NCI-H510A (cell line): ENCODE measurements at regions not wholly inside any gene's neighbourhood (a gene's known extent, or its start where the extent isn't known, plus 50 kb on each side); places are given as distances from the start of the nearest gene placed in this dataset.
"Not testable (repeated sequence)": the region's sequence is repeated elsewhere in the genome, so short reads cannot be mapped to it uniquely, and the experiment has no call there.

ENCODE experiments used
- DNase-seq: peaks from one replicate; lab custom pipeline; 2025; lab: John Stamatoyannopoulos, UW

DNA sequence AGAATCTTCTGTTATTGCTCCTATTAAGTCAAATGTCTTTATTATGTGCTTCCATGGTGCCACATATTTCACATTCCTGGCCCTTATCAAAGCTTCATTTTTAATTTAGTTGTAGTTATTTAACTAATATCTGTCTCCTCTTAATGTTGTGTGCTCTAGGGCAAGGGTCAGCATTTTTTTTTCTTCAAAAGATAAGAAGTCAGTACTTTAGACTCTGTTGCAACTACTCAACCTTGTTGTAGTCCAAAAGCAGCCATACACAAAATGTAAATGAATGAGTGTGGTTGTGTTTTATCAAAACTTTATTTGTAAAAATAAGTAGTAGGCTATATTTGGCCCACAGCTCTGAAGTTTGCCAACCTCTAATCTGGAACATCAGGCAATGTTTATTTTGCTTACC lies 394.7 kb upstream of the CBLB start:
- no peak for DNase-seq

DNA sequence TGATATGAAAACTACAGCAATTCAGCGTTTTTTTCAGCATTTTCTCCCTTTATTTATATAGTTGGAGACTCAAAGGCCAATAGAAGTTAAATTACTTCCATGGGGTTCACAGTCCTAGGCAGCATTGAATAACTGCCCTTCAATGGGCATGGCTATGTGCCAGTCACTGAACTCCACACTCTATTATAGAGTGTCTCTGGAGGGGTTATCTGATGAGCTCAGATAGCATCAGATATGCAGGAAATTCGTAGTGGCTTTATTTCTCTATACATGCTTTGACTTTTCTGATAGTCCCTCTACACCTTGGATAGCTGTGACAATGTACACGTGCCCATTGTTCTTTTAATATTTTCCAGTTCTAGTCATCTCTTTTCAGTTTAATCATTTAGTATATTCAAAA lies 396.9 kb upstream of the CBLB start:
- DNase-seq, result no peak

DNA sequence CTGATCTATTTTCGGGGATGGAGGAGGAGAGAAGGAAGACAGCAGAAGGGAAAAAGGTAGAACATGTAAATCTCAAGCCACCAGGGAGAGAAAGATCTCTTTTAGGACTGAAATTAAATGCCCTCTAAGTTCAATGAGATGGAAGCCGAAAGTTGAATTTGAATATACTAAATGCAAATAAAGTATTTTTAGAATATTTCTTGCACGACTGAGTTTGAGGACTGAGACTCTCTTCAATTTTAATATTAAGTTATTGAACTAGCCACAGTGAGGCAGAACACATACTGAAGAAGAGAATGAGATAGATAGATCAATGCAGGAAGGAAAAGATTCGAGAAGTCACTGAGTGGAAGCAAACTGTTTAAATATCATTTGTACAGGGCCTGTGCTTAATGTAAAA lies 399.9 kb upstream of the CBLB start:
- DNase-seq, result no peak

DNA sequence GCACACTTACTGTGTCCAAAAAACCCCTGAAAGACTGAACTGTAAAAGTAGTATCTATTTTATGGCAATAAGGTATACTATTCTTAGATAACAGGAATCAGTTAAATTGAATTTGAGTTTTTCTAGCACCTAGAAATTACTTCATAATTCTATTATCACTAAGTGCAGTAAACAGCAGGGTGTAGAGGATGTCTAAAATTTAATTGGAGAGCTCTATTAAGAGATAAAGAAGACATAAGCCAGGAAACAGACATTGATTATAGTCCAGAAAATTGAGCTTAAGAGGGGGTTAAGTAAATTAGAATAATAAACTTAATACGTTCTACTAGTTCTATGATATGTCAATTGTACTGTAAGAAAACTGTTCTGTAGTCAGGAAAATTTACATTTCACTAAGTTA lies 403.5 kb upstream of the CBLB start:
- no peak for DNase-seq

DNA sequence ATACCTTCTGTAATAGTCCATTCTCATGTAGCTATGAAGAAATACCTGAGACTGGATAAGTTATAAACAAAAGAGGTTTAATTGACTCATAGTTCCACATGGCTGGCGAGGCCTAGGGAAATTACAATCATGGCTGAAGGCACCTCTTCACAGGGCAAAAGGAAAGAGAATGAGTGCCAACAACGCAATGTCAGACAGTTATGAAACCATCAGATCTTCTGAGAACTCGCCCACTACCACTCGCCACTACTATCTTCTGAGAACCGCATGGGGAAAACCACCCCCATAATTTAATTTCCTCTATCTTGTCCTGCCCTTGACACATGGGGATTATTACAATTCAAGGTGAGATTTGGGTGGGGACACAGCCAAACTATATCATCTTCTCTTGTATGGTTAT lies 406.8 kb upstream of the CBLB start:
- no peak for DNase-seq

DNA sequence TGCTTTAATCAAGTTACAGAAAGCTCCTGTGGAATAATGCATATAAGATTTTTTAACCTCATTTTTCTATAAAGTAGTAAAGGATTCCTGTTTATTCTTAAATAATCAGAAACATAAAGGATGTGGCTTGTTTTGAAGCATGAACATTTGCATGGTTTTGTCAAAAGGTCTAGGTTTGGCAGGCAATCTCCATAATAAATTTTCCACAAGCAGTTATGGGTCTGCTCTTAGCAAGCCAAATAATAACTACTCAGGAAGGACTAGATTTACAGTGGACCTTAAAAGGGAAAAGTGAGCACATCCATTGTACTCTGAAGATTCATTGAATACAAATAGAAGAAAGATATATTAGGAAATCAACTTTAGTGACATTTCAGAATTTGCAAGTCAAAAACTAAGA lies 407.3 kb upstream of the CBLB start:
- no peak for DNase-seq

DNA sequence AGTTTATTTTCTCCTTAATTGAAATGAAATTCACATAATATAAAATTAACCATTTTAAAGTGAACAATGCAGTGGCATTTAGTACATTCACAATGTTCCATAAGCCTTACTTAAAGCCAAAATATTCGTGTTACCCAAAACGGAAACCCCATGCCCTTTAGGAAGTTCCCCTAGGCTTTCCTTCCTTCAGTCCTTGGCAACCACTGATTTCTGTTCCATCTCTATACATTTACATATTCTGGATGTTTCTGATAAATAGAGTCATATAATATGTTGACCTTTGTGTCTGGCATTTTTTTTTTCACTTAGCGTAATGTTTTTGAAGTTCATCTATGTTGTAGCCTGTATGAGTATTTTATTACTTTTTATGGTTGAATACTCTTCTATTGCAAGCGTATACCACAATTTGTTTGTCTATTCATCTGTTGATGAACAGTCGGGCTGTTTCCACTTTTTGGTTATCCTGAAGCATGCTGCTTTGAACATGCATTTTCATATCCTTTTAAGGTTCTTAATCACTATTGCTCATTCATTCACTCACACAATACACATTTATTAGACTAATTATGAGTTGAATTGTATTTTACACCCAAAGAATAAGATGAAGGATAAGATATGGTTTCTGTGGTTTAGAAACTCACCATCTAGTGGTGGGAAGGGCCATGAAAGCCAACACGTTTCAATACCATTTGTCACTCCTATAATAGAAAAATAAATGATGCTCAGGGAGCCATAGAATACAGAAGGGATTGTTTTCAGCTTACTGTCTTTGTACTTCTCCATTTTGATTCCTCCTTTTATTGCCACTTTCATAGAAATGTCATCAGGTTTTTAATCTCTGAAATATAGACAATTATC lies 408.2 kb upstream of the CBLB start:
- DNase-seq, result no peak

DNA sequence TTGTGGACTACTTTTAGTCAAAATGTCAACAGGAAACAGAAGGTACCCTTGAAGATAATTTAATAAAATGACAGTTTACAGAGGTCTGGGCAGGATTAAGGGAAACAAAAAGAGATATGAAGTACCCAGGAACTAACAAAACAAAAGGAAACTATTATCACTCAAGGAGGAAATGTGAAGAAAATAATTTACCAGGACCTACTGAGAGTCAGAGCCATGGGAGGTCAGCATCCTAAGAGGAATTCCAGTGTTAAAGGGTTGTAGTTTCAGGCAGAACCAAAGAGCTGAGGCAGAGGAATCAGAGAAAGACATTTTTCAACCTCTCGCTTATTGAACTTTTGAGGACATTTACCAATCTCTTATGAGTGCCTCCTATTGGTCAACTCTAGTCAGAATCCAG lies 408.9 kb upstream of the CBLB start:
- no peak for DNase-seq

DNA sequence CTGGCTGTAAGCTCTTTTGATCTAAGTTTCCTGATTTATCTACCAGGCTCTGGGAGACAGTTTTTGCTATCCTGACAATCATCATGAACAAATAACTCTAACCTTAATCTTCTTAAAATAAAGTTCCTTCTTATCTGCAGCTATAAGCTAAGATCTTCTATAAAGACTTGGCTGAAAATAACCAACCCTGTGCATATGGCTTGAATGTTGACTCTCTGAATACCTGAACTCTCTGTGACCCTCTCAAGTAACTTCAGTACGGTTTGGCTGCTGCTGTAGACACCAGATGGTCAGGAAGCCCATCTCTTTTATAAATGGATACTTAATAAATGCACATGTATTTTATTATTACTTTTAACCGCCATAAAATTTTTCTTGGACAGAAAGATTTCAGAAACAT lies 412.4 kb upstream of the CBLB start:
- no peak for DNase-seq

DNA sequence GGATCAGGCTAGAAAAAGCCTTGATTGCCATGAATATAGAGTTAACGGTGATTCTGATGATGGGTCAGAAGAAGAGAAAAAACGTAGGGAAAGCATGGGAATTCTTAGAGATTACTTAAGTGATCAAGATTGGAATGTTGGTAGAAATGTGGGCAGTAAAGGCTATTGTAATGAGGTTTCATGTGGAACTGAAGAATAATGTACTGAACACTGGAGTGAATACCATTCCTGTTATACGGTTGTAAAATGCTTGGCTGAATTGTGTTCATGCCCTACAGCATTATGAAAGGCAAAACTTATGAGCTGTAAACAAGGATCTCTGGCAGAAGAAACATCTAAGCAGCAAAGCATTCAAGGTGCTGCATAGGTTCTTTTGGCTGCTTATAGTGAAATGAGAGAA lies 414.1 kb upstream of the CBLB start:
- no peak for DNase-seq

DNA sequence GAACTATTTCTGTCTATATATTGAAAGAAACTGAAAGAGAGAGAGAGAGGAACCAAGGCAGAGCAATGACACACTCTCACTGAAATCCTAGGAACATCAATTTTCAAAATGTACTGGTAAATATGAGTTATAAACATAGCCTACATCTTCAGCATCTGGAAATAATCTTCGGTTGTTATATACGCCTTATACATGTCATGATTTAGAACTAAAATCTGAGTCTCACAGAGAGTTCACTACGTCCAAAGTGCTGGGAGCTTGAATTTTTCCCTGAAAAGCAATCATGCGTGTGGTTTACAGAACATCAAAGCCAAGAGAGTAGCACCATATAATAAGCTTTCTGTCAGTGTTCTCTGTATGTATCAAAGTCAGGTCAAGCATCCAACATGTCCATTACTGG lies 420.0 kb upstream of the CBLB start:
- DNase-seq, result no peak

DNA sequence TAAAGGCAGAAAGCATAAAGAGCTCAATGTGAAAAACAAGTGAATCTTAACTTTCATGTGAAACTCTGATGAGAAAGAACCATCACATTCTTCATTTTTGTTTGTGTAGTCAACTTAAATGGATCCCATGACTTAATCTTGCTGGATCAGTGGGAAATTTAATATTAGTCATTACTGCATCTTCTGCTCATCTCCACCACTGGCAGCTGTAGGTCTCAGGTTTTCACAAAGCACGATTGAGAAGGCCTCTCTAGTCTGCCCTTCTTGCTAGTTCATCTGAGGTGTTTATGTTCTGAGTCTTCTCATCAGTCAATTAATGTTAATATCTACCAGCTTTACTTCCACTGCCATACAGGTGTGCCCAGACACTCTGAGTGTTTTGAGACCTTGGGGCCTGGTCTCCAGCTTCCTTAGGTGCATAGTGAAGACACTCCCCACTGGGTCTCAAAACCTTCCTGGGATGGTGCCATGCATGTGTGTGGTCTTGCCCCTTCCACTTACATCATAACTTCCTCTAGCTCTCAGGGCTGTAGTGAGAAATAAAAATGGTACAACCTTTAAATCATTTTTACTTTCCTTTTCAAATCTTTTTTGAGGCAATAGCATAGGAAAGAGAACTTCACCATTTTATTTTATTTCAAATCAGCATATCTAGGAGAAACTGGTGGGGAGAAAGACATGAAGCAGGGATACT lies 421.6 kb upstream of the CBLB start:
- no peak for DNase-seq

DNA sequence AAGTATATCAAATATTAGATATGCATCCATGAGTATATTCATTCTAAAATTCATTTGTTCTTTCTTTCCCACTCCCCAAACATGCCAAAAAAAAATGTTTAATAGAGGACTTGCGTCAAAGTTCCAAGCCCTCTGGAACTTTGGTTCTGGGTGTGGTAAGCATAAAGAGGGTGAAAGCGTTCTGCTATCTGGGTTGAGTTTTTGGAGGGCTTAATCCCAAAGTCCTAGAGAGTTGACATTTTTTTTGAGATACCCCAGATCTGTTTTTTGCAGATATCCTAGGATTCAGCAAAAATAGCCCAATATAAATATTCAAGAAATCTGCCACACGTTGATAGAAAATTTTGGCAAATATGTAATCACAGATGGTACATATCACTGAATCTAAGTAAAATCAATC lies 424.3 kb upstream of the CBLB start:
- DNase-seq, result no peak

DNA sequence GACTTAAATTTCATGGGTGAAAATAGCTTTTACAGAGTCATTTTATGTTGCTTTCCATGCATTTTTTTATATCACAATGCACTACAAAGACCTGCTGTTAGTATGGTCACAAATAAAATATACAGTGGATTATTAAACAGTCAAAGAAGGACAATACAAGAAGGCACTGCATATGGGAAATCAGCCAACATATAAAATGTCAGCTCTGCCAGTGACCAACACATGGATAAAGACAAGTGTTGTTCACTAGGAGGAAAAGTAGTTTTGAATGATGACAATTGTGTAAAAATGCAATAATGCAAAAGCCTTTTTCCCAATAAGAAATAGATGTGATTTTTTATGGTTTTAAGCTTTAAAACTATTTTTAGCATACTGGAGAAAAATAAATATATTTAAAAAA lies 425.3 kb upstream of the CBLB start:
- DNase-seq, result no peak

DNA sequence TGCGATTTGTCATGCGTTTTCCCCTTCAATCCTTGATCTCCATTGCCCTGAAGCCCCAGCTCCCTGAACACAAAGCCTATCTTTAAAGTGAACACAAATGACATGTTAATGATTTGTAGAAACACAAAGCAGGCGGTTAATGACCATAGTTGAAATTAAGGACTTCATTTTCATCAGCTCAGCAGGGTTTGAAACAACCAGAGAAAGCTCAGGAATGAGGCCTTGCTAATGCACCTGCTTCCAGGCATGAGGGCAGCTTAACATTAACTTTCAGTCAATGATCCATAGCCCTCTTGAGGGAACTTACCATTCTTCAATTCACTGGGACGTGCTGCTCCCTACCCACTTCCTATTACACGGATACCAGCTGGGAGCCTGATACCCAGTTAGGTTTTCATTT lies 427.2 kb upstream of the CBLB start:
- DNase-seq, result no peak

DNA sequence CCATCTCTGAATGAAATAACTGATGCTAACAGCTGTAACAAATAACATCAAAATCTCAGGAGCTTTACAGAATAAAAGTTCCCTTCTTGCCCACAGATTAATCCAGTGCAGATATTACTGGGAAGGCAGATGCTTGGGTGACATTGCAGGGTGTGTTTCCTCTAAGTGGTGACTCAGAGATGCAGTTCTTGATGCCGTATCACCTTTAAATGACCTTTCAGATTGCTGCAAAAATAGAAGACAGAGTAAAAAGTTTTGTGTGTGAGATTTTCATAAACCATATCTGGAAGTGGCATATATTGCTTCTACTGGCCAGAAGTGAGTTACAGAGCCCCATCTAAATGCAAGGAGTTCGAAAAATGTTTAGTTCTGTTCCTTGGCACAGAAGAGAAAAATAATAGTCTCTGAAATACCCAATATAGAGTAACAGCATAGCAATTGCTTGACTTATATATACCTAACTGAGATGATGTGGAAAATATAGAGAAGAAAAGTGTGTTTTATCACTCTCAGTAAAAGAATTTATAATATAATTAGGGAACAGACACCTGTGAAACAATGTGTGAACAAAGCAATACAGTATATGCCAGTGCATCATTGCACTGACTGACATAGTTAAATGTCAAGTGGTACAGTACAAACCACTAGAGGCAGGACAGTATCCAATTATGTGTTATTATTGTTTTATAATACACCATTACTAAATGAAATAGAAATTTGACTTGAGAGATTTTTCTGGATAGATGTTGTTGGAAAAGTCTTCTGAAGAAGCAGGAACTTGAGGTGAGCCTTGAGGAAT lies 430.7 kb upstream of the CBLB start:
- no peak for DNase-seq

DNA sequence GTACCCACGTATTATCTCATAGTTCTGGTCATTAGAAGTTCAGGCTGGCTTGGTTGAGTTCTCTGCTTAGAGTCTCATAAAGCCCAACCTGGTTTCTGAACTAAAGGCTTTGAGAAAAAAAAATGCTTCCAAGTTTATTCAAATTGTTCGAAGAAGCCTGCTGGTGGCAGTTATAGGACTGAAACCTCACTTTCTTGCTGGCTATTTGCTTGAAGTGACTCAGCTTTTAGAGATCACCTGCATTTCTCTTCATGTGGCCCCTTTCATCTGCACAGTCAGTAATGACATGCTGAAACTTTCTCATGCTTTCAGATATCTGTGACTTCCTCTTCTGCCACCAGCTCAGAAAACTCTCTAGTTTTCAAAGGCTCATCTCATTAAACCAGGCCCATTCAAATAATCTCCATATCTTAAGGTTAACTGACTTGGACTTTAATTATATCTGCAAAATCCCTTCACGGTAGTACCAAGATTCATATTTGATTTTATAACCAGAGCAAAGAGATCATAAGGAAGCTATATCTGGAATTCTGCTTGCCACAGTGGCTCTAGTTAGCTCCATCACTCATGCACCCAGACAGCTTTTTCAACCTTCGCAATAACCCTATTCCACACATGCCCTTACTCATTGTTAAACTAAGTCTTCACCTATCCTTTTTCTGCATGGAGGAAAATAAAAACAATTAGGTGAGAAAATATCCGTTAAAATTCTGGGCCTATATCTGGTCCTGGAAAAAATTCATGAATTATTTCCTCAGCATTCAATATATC lies 433.8 kb upstream of the CBLB start:
- no peak for DNase-seq

DNA sequence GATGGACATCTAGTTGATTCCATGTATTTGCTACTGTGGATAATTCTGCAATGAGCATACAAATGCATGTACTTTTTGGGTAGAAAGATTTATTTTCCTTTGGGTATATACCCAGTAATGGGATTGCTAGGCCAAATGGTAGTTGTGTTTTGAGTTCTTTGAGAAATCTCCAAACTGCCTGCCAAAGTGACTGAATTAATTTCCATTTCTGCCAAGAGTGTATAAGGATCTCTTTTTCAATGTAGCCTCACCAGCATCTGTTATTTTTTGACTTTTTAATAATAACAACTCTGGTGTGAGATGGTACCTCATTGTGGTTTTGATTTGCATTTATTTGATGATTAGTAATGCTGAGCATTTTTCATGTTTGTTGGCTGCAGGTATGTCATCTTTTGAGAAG lies 435.0 kb upstream of the CBLB start:
- DNase-seq, result no peak

DNA sequence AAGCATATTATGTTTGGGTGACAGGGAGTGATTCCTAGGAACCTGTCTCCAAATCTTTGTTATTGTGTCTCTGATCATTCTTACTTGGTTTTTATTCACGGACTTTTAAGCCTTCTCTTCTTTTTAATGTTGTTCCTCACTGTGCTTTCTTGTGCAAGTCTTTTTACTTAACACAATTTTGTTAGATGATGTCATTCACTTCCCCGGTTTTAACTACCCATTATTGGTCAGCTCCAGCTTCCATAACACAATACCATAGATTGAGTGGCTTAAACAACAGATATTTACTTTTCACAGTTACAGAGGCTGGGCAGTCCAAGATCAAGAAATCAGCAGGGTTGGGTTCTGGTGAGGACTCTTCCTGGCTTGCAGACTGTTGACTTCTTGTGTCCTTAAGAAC lies 436.3 kb upstream of the CBLB start:
- DNase-seq, result no peak

DNA sequence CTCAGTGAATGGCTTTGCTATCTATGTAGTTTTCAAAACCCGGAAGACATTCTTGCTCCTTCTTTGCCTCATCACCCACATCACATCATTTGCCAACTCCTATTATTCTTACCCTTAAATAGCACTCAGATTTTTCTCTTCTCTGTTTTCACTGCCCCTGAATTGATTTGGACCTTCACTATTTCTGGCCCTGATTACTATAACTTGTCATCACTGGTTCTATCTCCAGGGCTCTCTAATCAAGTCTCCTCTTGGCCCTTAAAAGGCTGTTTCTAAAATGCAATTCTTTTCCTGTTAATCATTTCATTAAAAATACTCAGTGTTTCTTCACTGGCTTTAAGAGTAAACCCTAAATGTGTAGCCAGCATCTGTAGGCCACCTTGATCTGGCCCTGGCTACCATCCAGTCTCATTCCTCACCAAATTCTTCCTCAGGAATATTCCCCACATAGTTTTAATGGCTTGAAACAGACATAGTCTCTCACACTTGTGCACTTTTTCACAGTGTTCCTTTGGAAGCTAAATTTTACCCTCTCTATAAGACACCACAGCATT lies 437.1 kb upstream of the CBLB start:
- no peak for DNase-seq

DNA sequence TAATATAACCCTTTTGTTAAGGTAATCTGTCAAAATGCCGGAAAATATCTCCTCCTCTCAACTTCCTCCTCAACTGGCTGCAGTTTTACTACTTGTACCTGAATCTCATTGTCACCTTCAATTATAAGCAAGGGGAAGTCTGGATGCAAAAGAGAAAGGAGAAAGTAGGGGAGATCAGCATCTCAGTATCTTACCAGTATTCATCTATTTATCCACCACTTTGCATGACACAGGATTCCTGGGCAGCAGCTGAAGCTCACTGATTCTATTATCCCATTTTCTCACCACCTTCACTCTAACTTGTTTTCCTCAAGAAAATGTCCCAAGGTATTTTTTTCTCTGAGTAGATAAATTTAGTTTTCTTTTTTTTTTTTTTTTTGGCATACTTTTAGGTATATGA lies 440.5 kb upstream of the CBLB start:
- no peak for DNase-seq

DNA sequence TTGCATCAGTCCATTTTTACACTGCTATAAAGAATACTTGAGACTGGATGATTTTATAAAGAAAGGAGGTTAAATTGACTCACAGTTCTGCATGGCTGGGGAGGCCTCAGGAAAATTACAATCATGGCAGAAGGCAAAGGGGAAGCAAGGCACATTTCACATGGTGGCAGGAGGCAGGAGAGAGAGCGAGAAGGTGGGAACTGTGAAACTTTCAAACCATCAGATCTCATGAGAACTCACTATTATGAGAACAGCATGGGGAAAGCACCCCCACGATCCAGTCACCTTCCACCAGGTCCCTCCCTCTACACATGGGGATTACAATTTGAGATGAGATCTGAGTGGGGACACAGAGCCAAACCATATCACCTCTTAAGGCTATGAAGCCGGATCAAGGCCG lies 441.0 kb upstream of the CBLB start:
- not testable (repeated sequence) for DNase-seq
